Prostate gland (tissue), 2 donors: ENCODE measurements at regions not wholly inside any gene's neighbourhood (a gene's known extent, or its start where the extent isn't known, plus 50 kb on each side); places are given as distances from the start of the nearest gene placed in this dataset.

Source experiments
- DNase-seq: peaks from one replicate; pipeline ENCODE4 v3.0.0-alpha.2; 2019; ENCODE audit warnings: low spot score
- H3K27ac ChIP-seq, 2 donors: fragments of 200-600 bp; sonication (generic); 2 replicates each; pipeline ENCODE4 v1.5.1; 2017 to 2019
- H3K27me3 ChIP-seq: fragments of 200-600 bp; sonication (generic); replicated peaks from 2 replicates; pipeline ENCODE4 v1.5.1; 2019; ENCODE audit not compliant: insufficient read depth
- H3K36me3 ChIP-seq, 2 donors: fragments of 200-600 bp; sonication (generic); 1 replicate in 1 of 2; 2 replicates in 1 of 2; pipeline versions ENCODE4 v1.5.1 to v1.8.1; 2017 to 2019
- H3K4me1 ChIP-seq: fragments of 200-600 bp; sonication (generic); replicated peaks from 2 replicates; pipeline ENCODE4 v1.5.1; 2019
- H3K4me3 ChIP-seq, 2 donors: fragments of 200-600 bp; sonication (generic); 2 replicates each; pipeline ENCODE4 v1.5.1; 2017 to 2019
- H3K9me3 ChIP-seq: fragments of 200-600 bp; sonication (generic); 2 replicates; pipeline ENCODE4 v1.5.1; 2017
- POLR2A ChIP-seq: fragments of 450-650 bp; IDR thresholded peaks from one replicate; pipeline ENCODE4 v1.6.1; 2016; ENCODE audit warnings: antibody characterized with exemption, mild to moderate bottlenecking
- POLR2AphosphoS5 ChIP-seq: sonication (generic); formaldehyde crosslinking; IDR thresholded peaks from one replicate; pipeline ENCODE4 v1.6.1; 2017; ENCODE audit warnings: antibody characterized with exemption
- WGBS: methylation state at CpG from one replicate; pipeline ENCODE4 v1.1.5; 2018; 5-methylcytosine and 5-hydroxymethylcytosine counted together
- intact Hi-C: fragments of 100-400 bp; cut with DNase I; formaldehyde crosslinking; loops from one replicate; pipeline ENCODE4 v1.14.2; 2022
- TF ChIP-seq, protein P1 (sequence below), 4 experiments: fragments of 200-600 bp in 2 of 4; fragments of 450-650 bp in 2 of 4; sonication (generic) in 2 of 4; IDR thresholded peaks; 1 replicate in 3 of 4; 2 replicates in 1 of 4; pipeline ENCODE4 v1.5.1; 2016 to 2019; ENCODE audit warnings: antibody characterized with exemption in 4 of 4, mild to moderate bottlenecking in 2 of 4, moderate library complexity in 2 of 4

DNA sequence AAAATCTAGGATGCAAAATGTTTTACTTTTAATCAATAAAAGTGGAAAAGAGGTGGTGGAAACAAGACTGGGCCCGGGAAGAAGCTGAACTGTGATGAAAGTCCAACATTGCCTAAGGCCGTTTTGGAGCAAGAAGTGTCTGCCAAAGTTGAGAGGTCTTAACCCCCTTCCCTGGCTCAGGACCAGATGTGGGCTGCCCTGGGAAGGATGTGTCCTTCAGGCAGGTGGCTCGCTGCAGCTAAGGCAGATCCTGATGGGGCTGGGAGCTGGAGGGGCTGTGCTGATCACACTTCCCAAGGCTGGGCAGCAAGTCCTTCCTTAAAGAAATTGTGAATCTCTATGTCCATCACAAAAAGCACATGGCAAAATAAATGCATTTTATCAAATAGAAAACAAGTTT lies 581.6 kb downstream of the GALC start:
- no peak for DNase-seq
- TF ChIP-seq POLR2AphosphoS5, result no peak
- TF ChIP-seq, protein P1, sequence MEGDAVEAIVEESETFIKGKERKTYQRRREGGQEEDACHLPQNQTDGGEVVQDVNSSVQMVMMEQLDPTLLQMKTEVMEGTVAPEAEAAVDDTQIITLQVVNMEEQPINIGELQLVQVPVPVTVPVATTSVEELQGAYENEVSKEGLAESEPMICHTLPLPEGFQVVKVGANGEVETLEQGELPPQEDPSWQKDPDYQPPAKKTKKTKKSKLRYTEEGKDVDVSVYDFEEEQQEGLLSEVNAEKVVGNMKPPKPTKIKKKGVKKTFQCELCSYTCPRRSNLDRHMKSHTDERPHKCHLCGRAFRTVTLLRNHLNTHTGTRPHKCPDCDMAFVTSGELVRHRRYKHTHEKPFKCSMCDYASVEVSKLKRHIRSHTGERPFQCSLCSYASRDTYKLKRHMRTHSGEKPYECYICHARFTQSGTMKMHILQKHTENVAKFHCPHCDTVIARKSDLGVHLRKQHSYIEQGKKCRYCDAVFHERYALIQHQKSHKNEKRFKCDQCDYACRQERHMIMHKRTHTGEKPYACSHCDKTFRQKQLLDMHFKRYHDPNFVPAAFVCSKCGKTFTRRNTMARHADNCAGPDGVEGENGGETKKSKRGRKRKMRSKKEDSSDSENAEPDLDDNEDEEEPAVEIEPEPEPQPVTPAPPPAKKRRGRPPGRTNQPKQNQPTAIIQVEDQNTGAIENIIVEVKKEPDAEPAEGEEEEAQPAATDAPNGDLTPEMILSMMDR (IDR thresholded peaks at IDR 0.05), result no peak
- TF ChIP-seq POLR2A, result no peak
- H3K27me3 ChIP-seq, result no peaks in the 10 kb centered on the region
- no peak overlapping the region for H3K4me3 ChIP-seq
- H3K9me3 ChIP-seq, result no peaks in the 10 kb centered on the region
- H3K36me3 ChIP-seq, result no peaks in the 10 kb centered on the region
- H3K4me1 ChIP-seq, result no peaks in the 10 kb centered on the region
- 43% methylated on average over 3 of the region's 3 CpGs for WGBS
- intact Hi-C loops, result no loop called here
- no peak overlapping the region for H3K27ac ChIP-seq

DNA sequence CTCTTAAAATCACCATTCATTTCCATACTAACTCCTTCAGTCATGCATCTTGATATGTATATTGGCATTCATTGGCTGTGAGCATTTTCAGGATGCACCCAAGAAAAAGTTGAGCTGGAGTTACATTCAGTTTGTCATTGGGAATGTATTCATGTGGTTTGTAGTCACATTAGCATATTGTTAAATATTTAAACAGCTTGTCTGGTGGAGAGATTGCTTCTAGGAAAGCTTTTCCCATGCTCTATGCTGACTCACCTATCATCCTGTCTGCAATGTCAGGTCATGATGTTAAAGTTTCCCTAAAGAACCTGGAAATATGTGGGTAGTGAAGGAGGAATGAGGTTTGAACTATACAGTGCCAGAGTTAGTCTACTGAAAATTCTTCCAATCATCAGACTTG lies 583.6 kb downstream of the GALC start:
- H3K9me3 ChIP-seq, result no peaks in the 10 kb centered on the region
- intact Hi-C loops, result no loop called here
- no peak overlapping the region for H3K27ac ChIP-seq
- no peaks in the 10 kb centered on the region for H3K4me1 ChIP-seq
- no peak for DNase-seq
- H3K36me3 ChIP-seq, result no peaks in the 10 kb centered on the region
- no peak overlapping the region for H3K4me3 ChIP-seq
- TF ChIP-seq, protein P1 (IDR thresholded peaks at IDR 0.05), result no peak
- no peak for TF ChIP-seq POLR2AphosphoS5
- no peak for TF ChIP-seq POLR2A
- no peaks in the 10 kb centered on the region for H3K27me3 ChIP-seq

- Histone ChIP-seq H3K27me3 (no peaks in the 10 kb centered on the region), H3K4me1 (no peaks in the 10 kb centered on the region), H3K36me3 (no peaks in the 10 kb centered on the region), H3K27ac (no peak overlapping the region), H3K9me3 (no peaks in the 10 kb centered on the region), H3K4me3 (no peak overlapping the region)
- 58% methylated on average over 2 of the region's 2 CpGs for WGBS
- TF ChIP-seq, protein P1 (IDR thresholded peaks at IDR 0.05), result no peak
- TF ChIP-seq POLR2AphosphoS5 (no peak), POLR2A (no peak)
- DNase-seq, result no peak
- intact Hi-C loops, result no loop called here
Observed at GRCh38 chr14:87407344-87407743, 585.6 kb downstream of the GALC start.

- intact Hi-C loops, result no loop called here
- H3K4me1 ChIP-seq, result no peaks in the 10 kb centered on the region
- TF ChIP-seq, protein P1 (IDR thresholded peaks at IDR 0.05), result no peak
- no peak for TF ChIP-seq POLR2AphosphoS5
- no peaks in the 10 kb centered on the region for H3K9me3 ChIP-seq
- H3K36me3 ChIP-seq, result no peaks in the 10 kb centered on the region
- WGBS, result 15% methylated on average over 3 of the region's 3 CpGs
- H3K27ac ChIP-seq, result no peak overlapping the region
- H3K27me3 ChIP-seq, result no peaks in the 10 kb centered on the region
- no peak overlapping the region for H3K4me3 ChIP-seq
- no peak for DNase-seq
Observed at GRCh38 chr14:87405563-87405962, 587.4 kb downstream of the GALC start.

- Histone ChIP-seq H3K4me3 (no peak overlapping the region), H3K36me3 (no peaks in the 10 kb centered on the region), H3K4me1 (no peaks in the 10 kb centered on the region), H3K27me3 (no peaks in the 10 kb centered on the region), H3K9me3 (no peaks in the 10 kb centered on the region), H3K27ac (no peak overlapping the region)
- intact Hi-C loops, result no loop called here
- WGBS, result 56% methylated on average over 4 of the region's 4 CpGs
- TF ChIP-seq POLR2A (no peak), POLR2AphosphoS5 (no peak)
- TF ChIP-seq, protein P1 (IDR thresholded peaks at IDR 0.05), result no peak
- no peak for DNase-seq
Observed at GRCh38 chr14:87397499-87397898, 595.5 kb downstream of the GALC start.
